ENCODE measurements at regions not wholly inside any gene's neighbourhood (a gene's known extent, or its start where the extent isn't known, plus 50 kb on each side); places are given as distances from the start of the nearest gene placed in this dataset.
A peak's percentile ranks its signal among the peaks of the same experiment; 100 is the strongest.
"Not testable (repeated sequence)": the region's sequence is repeated elsewhere in the genome, so short reads cannot be mapped to it uniquely, and the experiment has no call there.

DNA sequence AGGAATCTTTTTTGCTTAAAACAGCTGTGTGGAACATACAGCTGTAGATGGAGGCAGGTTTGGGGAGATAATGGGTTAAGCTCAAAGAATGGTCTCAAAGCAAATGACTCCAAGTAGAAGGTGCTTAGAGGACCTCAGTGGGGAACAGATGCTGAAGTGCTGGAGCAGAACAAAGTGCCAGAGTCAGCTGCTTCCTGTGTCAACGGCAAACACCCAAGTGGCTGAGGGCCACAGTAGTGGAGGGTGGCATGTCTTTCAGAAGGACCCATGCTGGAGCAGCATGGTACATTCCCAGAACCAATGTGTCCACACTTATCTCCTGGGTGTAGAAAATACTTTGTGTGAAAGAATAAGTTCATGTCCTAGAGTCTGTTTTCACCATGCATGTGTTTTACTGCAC, 197.5 kb downstream of the CCNG2 start:
- ATAC-seq: no peak

GRCh38 chr4:77355731-77356130, 198.7 kb downstream of the CCNG2 start:
- intact Hi-C loops (cut with DNase I, micrococcal nuclease): loop anchor here in 1 of 2 donors (5.0 kb wide), 1 partner anchor 113 kb away; no protein-coding TSS in a partner anchor

More for the DNA sequence above, 197.5 kb downstream of the CCNG2 start:
- intact Hi-C loops (cut with DNase I, micrococcal nuclease): no loop called here
- DNase-seq: no peak

DNA sequence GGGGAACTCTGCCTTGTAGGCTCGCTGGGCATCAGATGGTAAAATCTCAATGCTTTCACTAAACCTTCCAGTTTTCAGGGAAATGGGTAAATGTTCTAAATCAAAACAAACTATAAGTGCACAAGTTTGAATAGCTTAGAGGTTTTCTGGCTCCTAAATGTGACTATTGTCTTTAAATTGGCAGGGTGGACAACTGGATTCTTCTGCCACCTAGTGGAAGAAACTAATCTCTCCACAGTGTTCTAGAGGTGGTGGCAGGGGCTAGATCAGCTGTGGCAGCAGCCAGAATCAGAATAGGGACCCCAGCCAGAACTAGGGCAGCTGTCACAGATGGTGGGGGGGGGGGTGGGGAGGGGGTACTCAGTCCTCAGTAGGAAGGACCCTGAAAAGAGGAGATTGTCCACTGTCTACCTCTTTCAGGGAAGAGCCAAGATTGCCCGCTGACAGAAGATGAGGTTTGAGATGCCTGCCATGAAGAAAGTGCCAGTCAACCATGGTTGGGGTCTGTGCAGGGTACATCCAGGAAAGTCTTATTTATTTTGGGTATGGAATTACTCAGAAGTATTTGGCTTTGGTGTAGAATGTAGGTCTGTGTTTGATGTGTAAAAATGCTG, 201.4 kb downstream of the CCNG2 start:
- intact Hi-C loops (cut with DNase I, micrococcal nuclease): loop anchor here in 1 of 2 donors (5.0 kb wide), 1 partner anchor 116 kb away; no protein-coding TSS in a partner anchor
- peak; percentile 74 for ATAC-seq
- no peak for DNase-seq

More at GRCh38 chr4:77355731-77356130, 198.7 kb downstream of the CCNG2 start:
- ATAC-seq (no peak), DNase-seq (no peak)

- intact Hi-C loops (cut with DNase I, micrococcal nuclease): no loop called here
- no peak for ATAC-seq
- no peak for DNase-seq
Observed at GRCh38 chr4:77360451-77360850, 203.4 kb downstream of the CCNG2 start.

DNA sequence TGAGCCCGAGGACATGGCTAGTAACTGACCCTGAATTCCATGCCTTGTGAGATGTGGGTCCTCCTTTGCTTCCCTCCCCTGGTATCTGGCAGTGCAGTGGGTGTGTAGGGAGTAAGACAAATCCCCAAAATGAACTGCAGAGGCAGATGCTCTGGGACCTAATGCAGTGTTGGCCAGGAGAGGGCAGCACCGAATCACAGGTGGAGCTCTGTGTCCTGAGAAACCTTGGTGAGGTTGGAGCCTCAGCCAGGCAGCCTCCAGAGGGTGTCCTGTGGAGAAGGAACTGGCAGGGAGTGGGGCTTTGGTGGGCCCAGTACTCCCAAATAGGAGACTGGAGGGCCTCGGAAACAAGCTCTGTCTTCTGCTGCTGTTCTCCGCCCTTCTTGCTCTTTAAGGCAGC, 209.9 kb downstream of the CCNG2 start:
- DNase-seq; intact Hi-C loops (cut with DNase I, micrococcal nuclease): not testable (repeated sequence)
- ATAC-seq: peak; percentile 90

DNA sequence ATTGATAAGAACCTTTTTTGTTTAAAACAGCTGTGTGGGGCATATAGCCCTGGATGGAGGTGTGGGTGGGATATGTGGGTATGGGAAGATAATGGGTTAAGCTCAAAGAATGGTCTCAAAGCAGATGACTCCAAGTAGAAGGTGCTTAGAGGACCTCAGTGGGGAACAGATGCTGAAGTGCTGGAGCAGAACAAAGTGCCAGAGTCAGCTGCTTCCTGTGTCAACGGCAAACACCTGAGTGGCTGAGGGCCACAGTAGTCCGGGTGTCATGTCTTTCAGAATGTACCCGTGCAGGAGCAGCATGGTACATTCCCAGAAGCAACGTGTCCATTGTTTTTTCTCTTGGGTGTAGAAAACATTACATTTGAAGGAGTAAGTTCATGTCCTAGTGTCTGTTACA, 210.6 kb downstream of the CCNG2 start:
- intact Hi-C loops (cut with DNase I, micrococcal nuclease): no loop called here
- ATAC-seq: no peak
- DNase-seq: no peak

GRCh38 chr4:77372375-77372774, 215.4 kb downstream of the CCNG2 start:
- DNase-seq (no peak), ATAC-seq (no peak)
- intact Hi-C loops (cut with DNase I, micrococcal nuclease): no loop called here

- DNase-seq (no peak), ATAC-seq (no peak)
- intact Hi-C loops (cut with DNase I, micrococcal nuclease): no loop called here
Observed at GRCh38 chr4:77375866-77376607, 219.0 kb downstream of the CCNG2 start.

- intact Hi-C loops (cut with DNase I, micrococcal nuclease): no loop called here
- no peak for DNase-seq
- ATAC-seq: no peak
Observed at GRCh38 chr4:77376788-77377460, 219.9 kb downstream of the CCNG2 start.

DNA sequence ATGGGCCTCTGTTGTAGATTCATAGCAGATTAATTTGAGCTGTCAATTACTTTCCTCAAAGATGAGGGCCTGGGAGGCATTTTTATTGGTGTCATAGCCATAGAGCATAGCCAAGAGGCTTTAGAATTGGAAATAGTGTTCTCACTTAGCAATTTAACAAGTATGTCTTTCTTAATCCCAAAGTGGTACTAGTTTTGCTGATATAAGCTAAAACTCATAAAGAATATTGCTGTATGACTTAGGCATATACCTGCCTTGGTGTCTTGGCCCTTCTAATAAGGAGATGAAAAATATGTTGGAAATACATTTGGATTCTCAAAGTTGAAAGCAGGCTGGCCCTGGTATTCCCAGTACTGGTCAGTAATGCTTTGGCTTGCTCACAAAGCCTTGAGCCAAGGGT, 221.5 kb upstream of the CXCL13 start:
- ATAC-seq (no peak), DNase-seq (no peak)
- intact Hi-C loops (cut with DNase I, micrococcal nuclease): no loop called here

- DNase-seq (peak; percentile 37 to 66), ATAC-seq (peak; percentile 91)
- intact Hi-C loops (cut with DNase I, micrococcal nuclease): loop anchor here in 1 of 2 donors (5.0 kb wide), 3 partner anchors 47 to 232 kb away; no protein-coding TSS in a partner anchor
Observed at GRCh38 chr4:77385124-77385969, 220.3 kb upstream of the CXCL13 start.

- ATAC-seq: no peak
- intact Hi-C loops (cut with DNase I, micrococcal nuclease): no loop called here
- no peak for DNase-seq
Observed at GRCh38 chr4:77393996-77394395, 211.6 kb upstream of the CXCL13 start.

GRCh38 chr4:77395481-77395880, 210.1 kb upstream of the CXCL13 start:
- DNase-seq (no peak), ATAC-seq (peak; percentile 85)
- intact Hi-C loops (cut with DNase I, micrococcal nuclease): no loop called here

- intact Hi-C loops (cut with DNase I, micrococcal nuclease): no loop called here
- DNase-seq: no peak
- ATAC-seq: no peak
Observed at GRCh38 chr4:77398256-77398655, 207.4 kb upstream of the CXCL13 start.

DNA sequence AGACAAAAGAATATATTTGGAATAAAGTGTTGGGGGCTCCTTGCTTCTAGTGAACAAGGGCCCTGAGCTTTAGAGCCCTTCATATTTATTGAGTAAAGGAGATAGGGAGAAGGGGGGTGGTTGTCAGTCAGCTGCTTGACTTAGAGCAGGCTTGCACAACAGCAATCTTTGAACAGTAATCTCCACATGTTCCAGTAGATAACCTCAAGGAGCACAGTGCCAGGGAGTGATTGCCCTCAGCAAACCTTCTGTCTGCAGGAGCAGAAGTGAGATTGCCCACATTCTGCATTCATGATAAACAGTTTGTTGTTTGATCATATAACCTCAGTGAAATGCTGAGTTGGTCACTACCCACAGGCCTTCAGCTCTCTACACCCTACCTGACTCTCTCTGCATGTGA, 205.8 kb upstream of the CXCL13 start:
- ATAC-seq: peak; percentile 55
- intact Hi-C loops (cut with DNase I, micrococcal nuclease): no loop called here
- DNase-seq: no peak

DNA sequence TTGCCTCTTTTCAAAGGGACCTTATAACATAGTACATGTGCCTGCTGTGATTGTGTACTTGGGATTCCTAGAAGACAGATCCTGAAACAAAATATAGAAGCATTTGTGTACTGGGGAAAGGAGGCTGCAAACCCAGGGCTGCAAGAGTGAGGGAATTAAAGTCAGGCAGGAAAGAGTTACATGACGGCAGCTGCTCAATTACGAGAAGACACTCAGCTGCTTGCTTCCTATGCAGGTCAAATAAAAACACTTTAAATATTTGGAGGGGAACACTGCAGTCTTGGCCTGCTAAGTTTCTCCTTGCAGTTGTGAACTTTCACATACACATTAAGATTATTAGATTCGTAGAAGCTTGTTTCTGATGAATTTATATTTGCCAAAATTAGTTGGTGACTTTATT, 191.9 kb upstream of the CXCL13 start:
- DNase-seq (no peak), ATAC-seq (no peak)
- intact Hi-C loops (cut with DNase I, micrococcal nuclease): no loop called here

DNA sequence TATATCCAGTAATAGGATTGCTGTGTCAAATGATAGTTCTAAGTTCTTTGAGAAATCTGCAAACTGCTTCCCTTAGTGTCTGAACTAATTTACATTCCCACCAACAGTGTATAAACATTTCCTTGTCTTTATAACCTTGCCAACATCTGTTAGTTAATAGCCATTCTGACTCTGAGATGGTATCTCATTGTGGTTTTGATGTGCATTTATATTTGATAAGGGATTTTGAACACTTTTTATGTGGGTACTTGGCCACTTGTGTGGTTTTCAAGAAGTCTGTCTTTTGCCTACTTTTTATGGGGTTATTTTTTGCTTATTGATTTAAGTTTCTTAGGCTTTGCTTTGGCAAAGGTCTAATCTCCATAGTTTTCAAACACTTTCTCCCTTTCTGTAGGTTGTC, 189.9 kb upstream of the CXCL13 start:
- intact Hi-C loops (cut with DNase I, micrococcal nuclease): no loop called here
- ATAC-seq (no peak), DNase-seq (no peak)

GRCh38 chr4:77418333-77418732, 187.3 kb upstream of the CXCL13 start:
- ATAC-seq: peak; percentile 75
- peak in 1 of 2 donors; percentile 14 for DNase-seq

DNA sequence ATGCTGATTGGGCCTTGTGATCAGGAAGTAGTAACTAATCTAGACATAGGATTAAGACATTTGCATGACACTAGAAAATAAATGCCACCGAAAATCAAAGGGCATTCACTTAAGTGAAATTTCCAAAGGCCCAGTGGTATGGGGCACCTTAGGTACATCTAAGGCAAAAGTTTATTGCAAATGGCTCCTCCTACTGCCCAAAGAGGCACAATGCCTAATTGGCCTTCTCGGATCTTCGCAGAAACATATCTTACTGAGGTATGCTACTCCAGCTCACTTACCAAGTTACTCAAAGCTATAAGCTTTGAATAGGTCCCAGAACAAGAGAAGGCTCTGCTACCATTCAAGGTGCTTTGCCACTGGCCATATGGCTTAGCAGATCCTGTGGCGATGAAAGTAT, 174.8 kb upstream of the CXCL13 start:
- intact Hi-C loops (cut with DNase I, micrococcal nuclease): loop anchor here in 1 of 2 donors (5.0 kb wide), 1 partner anchor 44 kb away; no protein-coding TSS in a partner anchor
- DNase-seq: no peak
- no peak for ATAC-seq

More at GRCh38 chr4:77418333-77418732, 187.3 kb upstream of the CXCL13 start:
- intact Hi-C loops (cut with DNase I, micrococcal nuclease): no loop called here
